ENCODE measurements at regions not wholly inside any gene's neighbourhood (a gene's known extent, or its start where the extent isn't known, plus 50 kb on each side); places are given as distances from the start of the nearest gene placed in this dataset.

DNA sequence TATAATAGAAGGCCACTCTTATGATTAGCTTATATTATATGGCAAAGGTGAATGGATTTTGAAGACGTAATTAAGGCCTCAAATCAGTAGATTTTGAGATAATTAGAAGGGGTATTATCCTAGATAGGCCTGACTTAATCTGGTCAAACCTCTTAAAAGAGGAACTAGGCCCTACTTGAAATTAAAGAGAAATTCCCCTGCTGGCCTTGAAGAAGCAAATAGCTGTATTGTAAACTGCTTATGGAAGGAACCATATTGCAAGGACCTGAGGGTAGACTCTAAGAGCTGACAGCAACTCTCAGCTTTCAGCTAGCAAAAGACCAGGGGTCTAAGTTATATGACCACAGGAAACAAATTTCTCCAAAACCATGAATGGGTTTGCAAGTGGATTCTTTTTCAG is 219.0 kb upstream of the ONECUT1 start:
- no peak for DNase-seq

DNA sequence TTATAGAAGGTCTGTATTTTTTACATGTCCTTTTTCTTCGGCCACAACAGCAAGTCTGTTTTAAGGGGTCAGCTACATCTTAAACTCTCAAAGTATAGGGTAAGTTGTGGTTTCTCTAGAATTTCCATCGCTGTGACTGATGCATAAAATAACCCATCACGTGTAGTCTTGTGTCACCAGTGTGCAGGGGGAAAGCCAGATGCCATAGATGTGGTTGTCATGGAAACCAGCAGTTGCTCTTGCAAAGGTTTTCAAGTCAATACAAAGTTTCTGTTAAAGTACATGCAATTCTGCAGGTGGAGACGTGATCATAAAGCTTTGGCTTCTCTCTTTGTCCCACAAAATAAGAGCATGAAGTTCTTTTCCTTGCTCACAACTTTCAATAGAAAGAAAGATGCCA is 210.3 kb upstream of the ONECUT1 start:
- no peak for DNase-seq

DNA sequence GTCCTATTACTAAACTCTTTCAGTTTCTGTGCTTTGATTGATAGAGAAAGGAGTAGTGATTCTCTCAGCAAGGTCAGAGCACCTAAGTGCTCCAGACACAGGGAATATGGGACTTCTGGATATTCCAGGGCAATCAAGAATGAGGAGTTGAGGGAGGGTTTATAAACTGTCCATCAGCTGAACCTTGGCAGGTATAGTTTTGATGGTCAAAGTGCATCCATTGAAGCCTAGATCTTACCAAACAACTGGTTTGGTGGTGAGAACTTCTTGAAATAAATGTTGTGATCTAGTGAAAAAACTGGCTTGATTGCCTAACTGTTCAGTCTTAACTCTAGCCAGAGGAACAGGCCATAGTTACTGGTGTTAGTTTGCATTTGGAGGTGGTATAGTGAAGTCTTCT is 207.0 kb upstream of the ONECUT1 start:
- no peak for DNase-seq

DNA sequence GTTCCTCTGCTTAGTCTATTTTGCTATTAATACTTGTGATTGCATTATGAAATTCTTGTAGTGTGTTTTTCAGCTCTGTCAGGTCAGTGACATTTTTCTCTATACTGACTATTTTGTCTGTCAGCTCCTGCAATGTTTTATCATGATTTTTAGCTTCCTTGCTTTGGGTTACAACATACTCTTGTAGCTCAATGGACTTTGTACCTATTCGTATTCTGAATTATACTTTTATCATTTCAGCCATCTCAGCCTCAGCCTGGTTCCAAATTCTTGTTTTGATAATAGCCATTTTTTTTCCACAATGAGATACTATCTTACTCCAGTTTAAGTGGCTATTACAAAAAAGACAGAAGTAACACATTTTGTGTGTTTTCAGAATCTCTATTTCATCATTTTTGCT is 204.2 kb upstream of the ONECUT1 start:
- no peak for DNase-seq

DNA sequence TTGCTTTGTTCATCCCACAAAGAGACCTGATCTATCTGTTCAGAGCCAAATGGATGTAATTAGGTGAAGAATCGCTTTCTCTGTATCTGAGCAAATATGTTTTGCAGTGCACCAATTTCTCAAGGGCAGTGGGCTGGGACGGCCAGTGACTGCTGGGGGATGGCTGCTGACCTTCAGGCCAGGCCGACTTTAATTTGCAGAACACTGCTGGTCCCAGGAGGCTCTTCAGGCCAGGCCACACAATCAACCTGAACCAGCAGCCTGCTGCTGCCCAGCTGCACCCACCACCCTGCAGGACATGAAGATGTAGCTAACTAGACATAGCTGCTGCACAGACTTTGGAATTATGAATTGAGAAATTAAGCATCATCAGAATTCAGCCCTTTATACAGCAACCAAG is 194.4 kb upstream of the ONECUT1 start:
- no peak for DNase-seq

DNA sequence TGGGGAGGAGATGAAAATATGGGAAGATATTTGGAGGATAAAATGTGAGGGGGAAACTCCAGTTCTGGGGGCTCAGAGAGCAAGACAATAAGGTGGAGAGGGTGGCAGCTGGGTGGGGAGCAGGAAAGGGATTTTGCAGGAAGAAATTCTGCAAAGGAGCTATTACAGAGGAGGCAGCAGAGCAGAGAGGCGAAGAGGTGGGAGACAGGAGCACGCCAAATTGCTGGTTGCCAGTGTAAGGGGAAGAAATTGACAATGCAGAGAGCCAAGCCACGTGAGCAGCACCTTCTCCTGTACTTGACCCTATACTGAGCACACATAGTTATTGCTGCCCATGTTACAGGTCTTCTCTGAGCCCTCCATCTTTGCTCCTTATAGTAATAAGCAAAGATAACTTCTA is 190.3 kb upstream of the ONECUT1 start:
- DNase-seq, result no peak

DNA sequence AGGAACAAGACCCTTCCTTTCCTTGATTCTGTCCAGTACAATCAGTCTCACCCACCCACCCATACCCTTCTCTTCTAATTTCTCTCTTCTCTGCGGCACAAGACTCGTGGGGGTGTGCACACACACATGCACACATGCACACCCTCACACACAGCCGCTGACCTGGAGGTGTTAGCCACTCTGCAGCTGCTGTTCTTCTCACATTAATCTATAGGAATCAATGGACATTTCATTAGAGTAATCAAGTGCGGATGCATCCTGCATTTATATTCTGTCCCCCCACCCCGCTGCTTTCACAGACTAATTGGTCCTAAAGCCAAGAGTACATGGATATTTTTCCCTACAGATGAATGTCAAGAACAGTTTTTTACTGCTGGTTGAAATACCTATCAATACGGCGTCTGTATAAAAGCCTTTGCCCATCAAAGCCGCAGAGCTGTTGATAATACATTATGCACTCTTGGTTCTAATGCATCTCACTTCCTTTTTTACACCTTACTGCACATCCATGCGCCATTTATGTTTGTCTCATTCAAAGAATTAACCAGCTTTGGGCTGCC is 186.5 kb upstream of the ONECUT1 start:
- no peak for DNase-seq

DNA sequence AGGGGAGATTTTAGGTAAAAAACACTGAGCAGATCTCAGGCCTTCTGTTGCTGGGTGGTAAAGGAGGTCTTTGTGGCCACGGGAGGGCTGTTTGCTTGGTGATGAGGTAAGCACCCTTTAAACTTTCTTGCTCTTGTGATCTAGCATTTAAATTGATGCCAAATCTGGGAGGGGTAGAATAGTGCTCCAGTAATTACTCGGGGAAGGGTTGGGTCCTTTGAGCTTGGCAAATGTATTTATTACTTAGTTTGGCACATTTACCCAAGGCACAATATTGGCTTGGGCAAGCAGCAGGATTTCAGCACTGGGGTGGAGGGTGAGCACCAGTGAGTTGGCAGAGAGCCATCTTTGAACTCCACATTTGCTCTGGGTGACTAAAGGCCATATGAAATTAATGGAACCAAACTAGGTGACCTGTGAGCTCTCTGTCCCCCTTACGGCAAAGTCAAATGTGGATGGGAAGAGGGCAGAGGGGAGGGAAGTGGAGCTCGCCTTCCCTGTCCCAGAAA is 185.9 kb upstream of the ONECUT1 start:
- no peak for DNase-seq

DNA sequence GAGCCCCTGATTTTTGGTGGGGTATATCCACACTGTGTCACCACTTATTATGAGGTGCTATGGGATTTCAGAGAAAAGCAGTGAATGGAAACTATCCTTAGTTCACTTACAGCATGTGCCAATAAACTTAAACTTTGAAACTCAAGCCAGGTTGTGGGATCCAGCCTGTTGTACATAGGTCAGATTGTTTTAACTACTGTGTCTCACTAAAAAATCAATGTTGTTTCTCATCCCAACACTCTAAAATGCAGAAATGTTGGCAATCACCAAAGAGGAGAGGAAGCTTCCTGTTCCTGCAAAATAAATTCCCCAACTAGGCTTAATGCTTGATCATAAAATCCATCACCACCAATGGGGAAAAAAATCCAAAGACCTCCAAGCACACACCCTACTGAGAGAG is 173.7 kb upstream of the ONECUT1 start:
- no peak for DNase-seq

DNA sequence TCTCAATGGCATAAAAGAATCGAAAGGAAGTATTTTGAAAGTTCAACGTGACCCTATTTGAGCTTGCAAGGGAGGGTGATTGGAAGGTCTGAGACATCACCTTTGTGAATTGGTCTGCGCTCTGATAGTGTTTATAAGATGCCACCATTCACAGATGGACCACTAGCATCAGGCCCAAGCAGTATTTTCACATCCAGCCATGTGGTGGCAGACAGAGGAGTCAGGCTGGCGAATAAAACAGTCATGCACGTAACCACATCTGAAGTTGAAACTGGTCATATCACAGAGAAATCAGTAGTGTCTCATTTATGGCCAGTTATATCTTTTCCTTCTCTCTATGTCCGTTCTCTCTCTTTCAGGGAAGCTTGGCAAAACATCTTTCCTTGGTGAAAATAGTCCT is 170.1 kb upstream of the ONECUT1 start:
- DNase-seq, result no peak

DNA sequence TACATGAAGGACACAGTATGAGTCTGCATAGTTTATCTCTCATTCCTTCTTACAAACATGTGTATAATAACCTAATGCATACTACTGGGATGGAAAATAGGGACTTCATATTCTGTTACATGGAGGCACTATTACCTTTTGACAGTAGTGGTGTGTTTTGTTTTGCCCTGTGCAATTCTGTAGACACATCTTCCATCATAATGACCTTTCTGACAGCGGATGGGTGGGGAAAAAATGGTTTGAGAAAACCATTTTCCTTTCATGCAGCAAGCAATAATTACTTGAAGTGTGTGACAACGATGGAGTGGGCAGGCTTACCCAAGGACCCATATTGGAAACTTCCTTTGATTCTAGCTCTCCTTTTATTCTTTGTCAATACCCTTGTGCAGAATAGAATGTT is 153.6 kb upstream of the ONECUT1 start:
- DNase-seq, result no peak

DNA sequence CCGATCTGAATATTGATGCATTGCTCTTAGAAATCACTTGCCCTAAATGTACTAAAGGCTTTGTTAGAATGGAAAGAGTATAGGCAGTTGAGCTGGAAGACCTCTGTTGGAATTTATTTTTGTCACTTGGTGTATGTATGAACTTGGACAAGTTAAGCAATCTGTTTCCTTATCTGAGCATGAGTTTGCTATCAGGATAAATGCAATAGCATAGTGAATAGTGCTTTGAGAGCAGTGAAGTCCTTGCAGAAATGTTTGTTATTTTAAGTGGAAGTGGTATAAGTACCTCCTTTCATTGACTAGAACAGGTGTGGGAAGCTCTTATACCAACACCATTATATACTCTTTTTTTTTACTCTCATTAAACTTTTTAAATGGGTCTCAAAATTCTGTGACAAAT is 146.4 kb upstream of the ONECUT1 start:
- no peak for DNase-seq

DNA sequence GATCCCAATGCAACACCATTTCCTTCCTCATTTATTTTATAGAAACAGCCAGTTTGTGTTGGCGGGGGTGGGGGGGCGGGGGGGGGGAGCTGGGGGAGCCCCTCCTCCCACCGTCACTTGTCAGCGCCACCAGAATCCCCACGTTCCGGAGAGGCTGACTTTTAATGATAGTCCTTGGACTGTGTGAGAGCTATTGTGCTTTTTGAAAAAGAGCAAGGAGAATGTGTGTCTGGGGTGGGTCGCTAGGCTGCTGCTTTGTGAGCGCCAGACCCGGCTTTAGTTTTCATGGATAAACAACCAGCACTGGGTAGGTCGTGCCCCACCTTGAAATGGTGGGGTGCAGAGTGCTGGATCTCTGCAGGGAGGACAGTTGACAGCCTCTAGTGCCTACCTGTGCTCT is 135.0 kb upstream of the ONECUT1 start:
- no peak for DNase-seq

DNA sequence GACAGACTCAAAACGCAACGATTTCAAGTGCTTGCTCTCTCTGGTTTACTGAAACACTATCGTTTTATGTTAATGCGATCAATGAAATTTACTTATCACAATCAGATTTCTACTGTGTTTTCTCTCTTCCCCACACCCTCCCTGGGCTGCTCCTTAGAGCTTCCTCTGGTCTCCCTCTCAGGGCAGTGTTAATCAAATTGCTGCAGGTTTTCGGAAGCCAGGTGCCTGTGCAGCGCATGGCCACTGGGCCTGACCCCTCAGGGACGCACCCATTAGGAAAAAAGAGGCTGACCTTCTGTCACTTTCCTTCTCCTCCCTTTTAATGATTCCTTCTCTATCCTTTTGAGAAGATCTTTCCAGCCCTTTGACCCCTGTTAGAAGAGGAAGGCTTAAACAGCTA is 134.5 kb upstream of the ONECUT1 start:
- DNase-seq, result no peak

DNA sequence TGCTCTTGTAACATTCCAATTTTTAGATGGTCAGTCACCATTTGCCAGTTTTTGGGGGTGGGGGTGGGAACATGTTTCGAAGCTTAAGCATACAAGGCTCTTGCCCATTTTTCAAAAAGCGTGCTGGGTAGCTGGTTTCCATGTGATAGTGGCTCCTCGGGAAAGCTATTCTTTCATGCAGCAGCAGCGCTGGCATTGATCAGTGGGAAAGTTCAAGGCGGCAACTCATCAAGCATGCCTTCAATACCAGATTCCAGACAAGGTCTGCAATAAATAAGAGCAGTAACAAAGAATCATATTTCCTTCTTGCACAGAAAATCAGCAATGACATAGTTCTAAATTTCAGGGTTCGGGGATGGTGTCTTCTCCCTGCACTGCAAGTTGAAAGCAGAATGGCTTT is 133.5 kb upstream of the ONECUT1 start:
- no peak for DNase-seq

DNA sequence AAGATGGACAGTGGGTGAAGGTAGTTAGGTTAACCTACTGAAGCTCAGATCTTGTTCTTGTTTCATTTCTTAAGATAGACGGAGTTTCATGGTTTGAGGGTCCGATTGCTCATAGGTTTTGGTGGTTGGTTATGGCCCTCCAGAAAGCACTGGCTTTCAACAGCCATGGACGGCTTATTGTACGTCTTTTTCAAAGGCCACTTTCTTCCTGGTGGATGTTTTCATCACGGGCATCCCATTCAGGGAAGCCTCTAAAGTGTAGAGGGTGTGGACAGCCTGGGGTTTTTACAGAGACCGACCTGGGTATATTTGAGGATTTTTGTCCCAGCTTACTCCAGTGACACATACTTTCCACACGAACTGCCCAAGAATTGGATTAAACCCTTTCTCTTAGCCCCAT is 132.7 kb upstream of the ONECUT1 start:
- DNase-seq, result no peak

DNA sequence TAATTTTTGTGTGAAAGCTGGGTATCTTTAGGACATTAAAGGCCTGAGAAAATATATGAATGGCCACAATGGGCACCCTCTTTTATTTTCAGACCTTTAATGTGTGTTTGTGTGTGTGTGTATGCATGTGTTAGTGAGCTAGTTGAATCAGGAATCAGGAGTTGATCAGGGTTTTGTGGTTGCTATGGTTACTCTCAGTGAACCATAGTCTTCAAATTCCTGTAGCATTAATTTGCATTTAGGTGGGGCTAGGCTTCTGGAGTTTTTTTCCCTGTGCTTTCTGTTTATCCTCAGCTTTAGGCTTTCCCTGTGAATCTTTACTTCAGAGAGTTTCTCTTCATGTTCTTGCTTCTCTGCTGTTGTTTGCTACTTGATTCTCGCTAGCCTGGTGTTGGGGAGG is 122.0 kb upstream of the ONECUT1 start:
- no peak for DNase-seq

DNA sequence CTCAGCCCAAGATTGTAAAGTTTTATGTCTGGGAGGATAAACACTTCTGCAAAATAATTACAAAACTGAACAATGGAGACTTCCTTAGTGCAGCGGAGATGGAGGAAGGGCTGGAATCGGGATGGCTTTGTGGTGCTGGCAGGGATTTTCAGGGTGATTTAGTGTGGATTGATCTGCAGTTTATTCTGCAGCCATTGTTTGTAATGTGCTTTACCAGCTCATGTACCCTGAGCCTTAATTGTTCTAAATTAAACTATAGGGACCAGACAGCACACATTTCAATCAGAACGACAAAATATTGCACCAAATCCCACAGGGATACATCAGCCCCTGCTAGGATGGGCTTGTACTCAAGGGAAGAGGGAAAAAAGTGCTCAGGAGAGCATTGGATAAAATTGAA is 103.2 kb upstream of the ONECUT1 start:
- DNase-seq, result no peak

DNA sequence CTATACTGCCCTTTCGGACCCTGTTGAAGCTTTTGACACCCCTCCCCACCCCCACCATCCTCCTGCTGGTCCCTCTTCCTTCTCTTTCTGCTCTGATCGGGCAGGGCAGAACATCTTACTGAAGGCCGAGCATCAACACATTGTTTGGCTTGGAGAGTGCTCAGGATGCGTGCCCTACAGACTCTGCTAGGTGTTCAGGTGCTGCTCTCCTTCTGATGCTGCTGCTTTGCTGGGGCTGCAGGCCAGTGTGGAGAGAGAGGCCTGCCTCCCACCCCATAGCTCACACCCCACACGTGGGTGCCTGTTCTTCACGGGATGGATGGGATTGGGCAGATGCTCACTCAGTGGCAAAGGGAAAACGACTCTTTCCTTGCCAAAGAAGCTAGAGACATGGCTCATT is 89.8 kb upstream of the ONECUT1 start:
- DNase-seq, result no peak

DNA sequence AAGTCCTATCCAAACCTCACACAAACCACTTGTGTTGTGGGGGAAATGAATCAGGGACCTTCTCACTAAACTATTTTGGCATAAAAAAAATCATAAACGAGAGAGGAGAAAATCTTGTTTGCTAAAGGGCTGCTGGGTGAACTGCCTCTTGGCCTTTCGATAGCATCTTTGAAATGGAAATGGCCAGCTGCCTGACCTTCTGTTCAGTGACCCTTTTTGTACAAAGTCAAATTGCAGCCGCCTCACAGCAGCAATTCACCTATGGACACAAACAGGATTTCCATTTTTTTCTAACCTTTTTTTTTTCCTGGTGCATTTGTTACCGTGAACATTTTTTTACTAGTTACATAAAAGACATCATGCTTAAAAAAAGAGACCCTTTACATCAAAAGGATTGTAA is 89.0 kb upstream of the ONECUT1 start:
- DNase-seq, result no peak

DNA sequence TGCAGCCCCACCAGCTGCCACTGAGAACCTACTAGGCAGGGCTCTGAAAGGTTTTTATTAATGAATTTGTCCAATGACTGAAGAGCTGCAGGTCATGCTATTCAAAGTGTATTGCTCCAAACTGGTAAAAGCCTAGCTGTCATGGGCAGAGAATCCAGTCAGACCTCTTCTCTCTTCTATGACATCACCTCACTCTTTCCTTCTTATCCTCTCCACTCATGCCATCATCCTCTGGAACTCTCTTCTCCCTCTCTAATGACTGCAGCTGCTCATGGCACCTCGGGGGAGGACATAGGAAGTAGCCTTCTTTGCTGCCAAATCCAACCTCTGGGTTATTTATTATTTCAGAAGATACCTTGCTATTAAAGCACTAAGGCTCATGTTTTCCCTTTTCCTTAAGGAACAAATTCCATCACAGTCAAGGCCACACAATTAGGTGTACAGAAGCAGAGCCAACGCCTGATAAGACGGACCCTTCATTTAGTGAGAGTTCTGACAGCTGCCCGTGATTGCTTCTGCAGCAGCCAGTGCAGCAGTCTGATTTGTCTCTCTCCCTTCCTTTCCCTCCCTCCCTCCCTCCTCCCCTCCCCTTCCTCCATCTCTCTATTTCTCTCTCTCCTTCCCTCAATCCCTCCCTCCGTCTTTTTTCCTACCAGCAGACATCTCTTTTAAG is 87.0 kb upstream of the ONECUT1 start:
- DNase-seq, result no peak

DNA sequence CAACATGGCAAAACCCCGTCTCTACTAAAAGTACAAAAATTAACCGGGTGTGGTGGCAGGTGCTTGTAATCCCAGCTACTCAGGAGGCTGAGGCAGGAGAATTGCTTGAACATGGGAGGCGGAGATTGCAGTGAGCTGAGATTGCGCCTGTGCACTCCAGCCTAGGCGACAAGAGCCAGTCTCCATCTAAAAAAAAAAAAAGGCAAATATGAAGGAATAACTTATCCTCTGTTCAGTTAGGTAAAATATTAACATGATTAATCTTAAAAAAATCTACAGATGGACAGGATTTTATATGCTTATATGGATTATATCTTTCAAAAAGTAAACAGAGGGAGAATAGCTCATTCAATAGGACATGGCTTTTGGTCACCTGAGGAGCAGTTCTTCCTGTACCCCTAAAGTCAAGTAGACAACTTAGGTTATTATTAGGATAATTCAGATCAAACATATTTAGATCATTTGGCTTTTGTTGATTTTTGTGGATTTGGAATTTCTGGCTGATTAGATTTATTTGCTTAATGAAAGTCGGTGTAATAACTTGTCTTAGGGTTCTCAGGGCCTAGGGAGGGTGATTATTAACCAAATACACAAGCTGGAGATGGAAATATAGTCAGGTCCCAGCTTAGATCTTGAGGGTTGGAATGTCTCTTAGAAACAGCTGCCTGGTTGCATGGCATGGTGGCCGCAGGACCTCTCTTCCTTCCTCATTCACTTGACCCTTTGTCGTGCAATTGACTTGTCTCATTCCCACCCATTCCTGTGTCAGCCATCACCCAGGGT is 82.1 kb upstream of the ONECUT1 start:
- DNase-seq, result no peak

DNA sequence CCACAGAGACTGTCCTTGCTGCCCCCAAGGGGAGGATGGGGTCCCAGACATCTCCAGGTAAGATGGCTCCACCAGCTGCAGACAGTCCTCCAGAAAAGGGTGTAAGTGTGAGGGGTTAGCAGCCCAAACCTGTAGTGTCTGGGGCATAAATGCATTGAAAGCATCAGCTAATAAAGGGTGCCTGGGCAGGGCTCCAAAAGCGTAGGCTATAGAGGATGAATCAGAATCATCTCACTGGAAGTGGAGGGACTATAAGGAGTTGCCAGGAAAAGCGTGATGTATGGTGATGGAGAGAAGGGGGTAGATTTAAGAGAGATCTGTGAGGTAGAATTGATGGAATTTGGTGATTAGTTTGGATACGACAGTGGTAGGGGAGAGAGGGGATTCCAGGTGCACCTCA is 79.9 kb upstream of the ONECUT1 start:
- DNase-seq, result no peak

DNA sequence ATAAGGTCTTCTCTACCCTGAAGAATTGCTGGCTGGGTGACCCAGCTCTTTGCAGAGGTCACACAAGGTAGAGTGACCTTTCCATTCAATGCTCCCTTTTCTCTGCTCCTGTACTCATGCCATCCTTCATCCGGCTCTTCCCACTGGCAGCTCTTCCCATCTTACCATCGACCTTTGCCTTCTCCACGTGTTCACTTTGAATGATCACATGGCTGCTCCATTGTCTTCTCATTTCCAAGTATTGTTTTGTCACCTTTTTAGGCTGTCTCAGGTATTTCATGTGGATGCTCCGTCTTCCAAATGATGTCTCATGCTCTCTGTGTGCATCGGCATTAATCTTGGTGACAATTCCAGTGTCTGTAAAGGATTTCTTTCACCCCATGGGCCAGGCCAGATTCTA is 76.6 kb upstream of the ONECUT1 start:
- no peak for DNase-seq

DNA sequence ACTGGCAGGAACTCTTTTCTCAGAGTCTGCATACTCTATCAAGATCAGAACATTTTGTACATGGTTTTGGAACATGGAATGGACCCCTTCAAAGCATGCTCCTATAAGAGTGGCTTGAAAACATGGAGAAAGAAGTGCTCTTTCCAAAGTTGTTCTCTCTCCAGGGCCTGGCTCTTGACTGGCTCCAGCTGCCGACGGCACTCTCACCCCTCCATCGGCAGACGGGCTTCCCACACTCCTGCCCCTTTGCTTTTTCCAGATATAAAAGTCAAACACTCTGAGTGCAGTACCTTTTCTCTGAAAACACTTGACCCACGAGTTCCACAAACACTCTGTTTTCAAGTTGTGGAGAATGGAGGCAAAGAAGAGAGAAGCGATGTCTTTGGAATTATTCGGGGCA is 72.5 kb upstream of the ONECUT1 start:
- DNase-seq, result no peak
